CD14-positive monocyte (primary cell): ENCODE measurements at regions not wholly inside any gene's neighbourhood (a gene's known extent, or its start where the extent isn't known, plus 50 kb on each side); places are given as distances from the start of the nearest gene placed in this dataset.
A peak's percentile ranks its signal among the peaks of the same experiment; 100 is the strongest.

Source experiments
- DNase-seq, 3 donors: peaks; one replicate each; pipeline ENCODE4 v3.0.0-alpha.2; 2011 to 2022
- H2AFZ ChIP-seq: 2 replicates; pipeline ENCODE4 v1.6.0; 2012; ENCODE audit warnings: mild to moderate bottlenecking, low read depth, low read length, inconsistent platforms; ENCODE audit not compliant: insufficient read depth, poor library complexity, severe bottlenecking
- H3K27ac ChIP-seq, 2 donors: 1 replicate in 1 of 2; 2 replicates in 1 of 2; pipeline ENCODE4 v1.5.1; 2012 to 2013; ENCODE audit warnings: low read length in 2 of 2, control low read depth in 1 of 2, inconsistent platforms in 1 of 2, low read depth in 1 of 2, mild to moderate bottlenecking in 1 of 2
- H3K27me3 ChIP-seq, 2 donors: one replicate each; pipeline versions ENCODE4 v1.6.0 to v1.6.1; 2011 to 2013; ENCODE audit warnings: low read length in 2 of 2; ENCODE audit not compliant: control insufficient read depth in 2 of 2, insufficient read depth in 2 of 2
- H3K36me3 ChIP-seq, 2 donors: replicated peaks in 1 of 2; 1 replicate in 1 of 2; 2 replicates in 1 of 2; pipeline versions ENCODE4 v1.5.1 to v1.6.1; 2012 to 2013; ENCODE audit warnings: low read length in 2 of 2, control low read depth in 1 of 2, inconsistent platforms in 1 of 2, mild to moderate bottlenecking in 1 of 2; ENCODE audit not compliant: insufficient read depth in 2 of 2, control insufficient read depth in 1 of 2
- H3K4me1 ChIP-seq, 2 donors: 1 replicate in 1 of 2; 2 replicates in 1 of 2; pipeline versions ENCODE4 v1.5.1 to v1.6.1; 2012 to 2013; ENCODE audit warnings: low read length in 2 of 2, control low read depth in 1 of 2, inconsistent platforms in 1 of 2, mild to moderate bottlenecking in 1 of 2, moderate library complexity in 1 of 2; ENCODE audit not compliant: insufficient read depth in 2 of 2, control insufficient read depth in 1 of 2
- H3K4me2 ChIP-seq: replicated peaks from 2 replicates; pipeline ENCODE3; 2012; ENCODE audit warnings: low read length, moderate library complexity, mild to moderate bottlenecking; ENCODE audit not compliant: poor library complexity, severe bottlenecking; ENCODE audit errors: extremely low read depth
- H3K4me3 ChIP-seq, 3 experiments: fragments of 200-600 bp in 1 of 3; sonication (generic) in 1 of 3; replicated peaks in 1 of 3; 1 replicate in 2 of 3; 2 replicates in 1 of 3; pipeline ENCODE4 v1.5.1; 2011 to 2013; ENCODE audit warnings: low read length in 3 of 3, mild to moderate bottlenecking in 3 of 3, control low read depth in 2 of 3, low read depth in 2 of 3, inconsistent platforms in 1 of 3, moderate library complexity in 1 of 3
- H3K79me2 ChIP-seq: 2 replicates; pipeline ENCODE4 v1.6.0; 2012; ENCODE audit warnings: mild to moderate bottlenecking, control low read depth, inconsistent platforms, low read length, moderate library complexity; ENCODE audit not compliant: insufficient read depth
- H3K9ac ChIP-seq: 2 replicates; pipeline ENCODE4 v1.6.0; 2017; ENCODE audit warnings: low read length, mild to moderate bottlenecking; ENCODE audit not compliant: insufficient read depth, poor library complexity, severe bottlenecking
- H3K9me3 ChIP-seq, 2 donors: replicated peaks in 1 of 2; 1 replicate in 1 of 2; 2 replicates in 1 of 2; pipeline versions ENCODE4 v1.5.1 to v1.6.1; 2012 to 2013; ENCODE audit warnings: low read length in 2 of 2, control low read depth in 1 of 2; ENCODE audit not compliant: control insufficient read depth in 1 of 2, insufficient read depth in 1 of 2
- H4K20me1 ChIP-seq: 2 replicates; pipeline ENCODE4 v1.6.0; 2012; ENCODE audit warnings: mild to moderate bottlenecking, low read length, control low read depth, moderate library complexity; ENCODE audit not compliant: insufficient read depth
- H3K27ac Mint-ChIP-seq, 7 donors: one replicate each; pipeline ENCODE4 v1.8.0; 2020; ENCODE audit warnings: mild to moderate bottlenecking in 7 of 7, mixed read lengths in 7 of 7, moderate library complexity in 6 of 7, inconsistent platforms in 2 of 7
- H3K27me3 Mint-ChIP-seq, 3 donors: one replicate each; pipeline ENCODE4 v1.8.0; 2021 to 2022; ENCODE audit warnings: low read depth in 3 of 3, mild to moderate bottlenecking in 3 of 3, mixed read lengths in 3 of 3, moderate library complexity in 3 of 3, inconsistent platforms in 1 of 3
- H3K36me3 Mint-ChIP-seq, 2 donors: one replicate each; pipeline ENCODE4 v1.8.0; 2020; ENCODE audit warnings: mixed read lengths in 2 of 2, inconsistent platforms in 1 of 2, mild to moderate bottlenecking in 1 of 2
- H3K4me1 Mint-ChIP-seq: one replicate; pipeline ENCODE4 v1.8.0; 2020; ENCODE audit warnings: mild to moderate bottlenecking, mixed read lengths
- H3K4me3 Mint-ChIP-seq, 2 donors: one replicate each; pipeline ENCODE4 v1.8.0; 2020; ENCODE audit warnings: mild to moderate bottlenecking in 2 of 2, mixed read lengths in 2 of 2, moderate library complexity in 1 of 2
- H3K9me3 Mint-ChIP-seq, 7 donors: one replicate each; pipeline ENCODE4 v1.8.0; 2020 to 2022; ENCODE audit warnings: mixed read lengths in 7 of 7, mild to moderate bottlenecking in 6 of 7, moderate library complexity in 6 of 7, inconsistent platforms in 2 of 7
- WGBS: methylation state at CpG from one replicate; pipeline ENCODE4 v1.1.5; 2013; ENCODE audit warnings: missing lambda C conversion rate; ENCODE audit not compliant: insufficient coverage; 5-methylcytosine and 5-hydroxymethylcytosine counted together
- intact Hi-C, 2 donors: fragments of 100-400 bp; cut with micrococcal nuclease; formaldehyde crosslinking; loops; one replicate each; pipeline versions ENCODE4 v1.15.0 to v1.15.1; 2023
- TF ChIP-seq, protein P1 (sequence below): fragments of 200-600 bp; IDR thresholded peaks from one replicate; pipeline ENCODE4 v1.8.0; 2022; ENCODE audit warnings: antibody characterized with exemption, mild to moderate bottlenecking

DNA sequence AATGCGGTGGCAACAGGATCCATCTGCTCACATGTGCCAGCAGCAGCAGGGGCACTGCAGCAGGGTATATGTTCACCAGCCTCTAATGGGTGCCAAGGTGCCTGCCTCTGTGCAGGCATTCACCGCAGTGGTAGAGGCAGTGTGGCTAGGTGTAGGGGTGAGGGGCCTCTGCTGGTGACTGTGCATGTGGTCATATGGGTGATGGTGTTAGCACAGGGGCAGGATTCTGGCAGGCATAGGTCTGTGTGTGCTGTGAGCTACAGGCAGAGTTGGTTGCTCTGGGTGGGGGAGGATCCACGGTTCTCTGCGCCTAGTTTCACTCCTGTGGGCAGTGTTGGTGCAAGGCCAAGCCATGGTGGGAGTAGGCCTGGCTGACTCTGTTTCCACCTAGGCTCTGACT lies 566.5 kb upstream of the GNPDA2 start:
- H3K9me3 Mint-ChIP-seq: peaks cover 2 to 14% (median 6%) of the 10 kb centered on the region in 7 donors
- TF ChIP-seq, protein P1, sequence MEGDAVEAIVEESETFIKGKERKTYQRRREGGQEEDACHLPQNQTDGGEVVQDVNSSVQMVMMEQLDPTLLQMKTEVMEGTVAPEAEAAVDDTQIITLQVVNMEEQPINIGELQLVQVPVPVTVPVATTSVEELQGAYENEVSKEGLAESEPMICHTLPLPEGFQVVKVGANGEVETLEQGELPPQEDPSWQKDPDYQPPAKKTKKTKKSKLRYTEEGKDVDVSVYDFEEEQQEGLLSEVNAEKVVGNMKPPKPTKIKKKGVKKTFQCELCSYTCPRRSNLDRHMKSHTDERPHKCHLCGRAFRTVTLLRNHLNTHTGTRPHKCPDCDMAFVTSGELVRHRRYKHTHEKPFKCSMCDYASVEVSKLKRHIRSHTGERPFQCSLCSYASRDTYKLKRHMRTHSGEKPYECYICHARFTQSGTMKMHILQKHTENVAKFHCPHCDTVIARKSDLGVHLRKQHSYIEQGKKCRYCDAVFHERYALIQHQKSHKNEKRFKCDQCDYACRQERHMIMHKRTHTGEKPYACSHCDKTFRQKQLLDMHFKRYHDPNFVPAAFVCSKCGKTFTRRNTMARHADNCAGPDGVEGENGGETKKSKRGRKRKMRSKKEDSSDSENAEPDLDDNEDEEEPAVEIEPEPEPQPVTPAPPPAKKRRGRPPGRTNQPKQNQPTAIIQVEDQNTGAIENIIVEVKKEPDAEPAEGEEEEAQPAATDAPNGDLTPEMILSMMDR: no peak

DNA sequence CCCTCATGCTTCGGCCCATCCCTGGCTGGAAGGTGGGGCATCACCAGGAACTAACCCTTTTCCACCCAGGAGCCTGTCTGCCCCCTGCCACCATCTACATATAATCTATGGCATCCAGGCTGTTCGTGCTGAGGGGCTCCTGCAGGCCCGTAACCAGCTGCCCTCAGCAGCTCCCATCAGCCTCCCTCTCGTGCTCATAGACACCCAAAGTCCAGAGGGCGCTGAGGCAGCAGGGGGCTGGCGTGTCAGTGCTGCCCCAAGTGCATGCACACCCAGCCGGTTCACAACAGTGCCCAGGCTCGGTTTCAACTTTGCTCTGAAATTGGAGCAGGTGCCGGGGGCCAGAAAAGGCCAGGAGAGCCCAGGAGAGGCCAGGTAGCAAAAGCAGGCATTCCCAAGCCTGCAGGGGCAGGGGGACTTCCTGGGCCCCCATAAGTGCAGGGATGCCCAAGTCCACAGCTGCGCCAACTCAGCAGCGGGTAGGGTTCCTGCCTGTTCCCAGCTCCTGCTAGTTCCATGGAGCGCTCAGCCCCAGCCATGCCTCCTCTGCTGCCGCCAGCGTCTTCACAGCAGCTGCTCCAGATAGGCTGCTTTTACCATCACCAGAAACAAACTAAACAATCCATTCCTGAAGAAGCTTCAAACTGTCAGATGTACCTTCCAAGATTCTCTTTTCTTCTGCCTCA lies 558.2 kb upstream of the GNPDA2 start:
- no peaks in the 10 kb centered on the region for H3K27me3 Mint-ChIP-seq
- no peak overlapping the region for H3K27ac Mint-ChIP-seq
- H3K4me2 ChIP-seq: no peak overlapping the region
- H3K36me3 ChIP-seq: no peaks in the 10 kb centered on the region
- no peaks in the 10 kb centered on the region for H3K27me3 ChIP-seq
- H3K9me3 ChIP-seq: peaks cover 0 to 14% of the 10 kb centered on the region in 2 donors
- no peaks in the 10 kb centered on the region for H3K36me3 Mint-ChIP-seq
- no peaks in the 10 kb centered on the region for H3K4me1 Mint-ChIP-seq
- no peak overlapping the region for H2AFZ ChIP-seq
- H3K4me3 Mint-ChIP-seq: no peak overlapping the region
- intact Hi-C loops: no loop called here
- H3K4me1 ChIP-seq: no peaks in the 10 kb centered on the region
- WGBS: 82% methylated on average over 12 of the region's 14 CpGs
- TF ChIP-seq, protein P1: no peak
- no peak overlapping the region for H3K27ac ChIP-seq
- no peak for DNase-seq
- no peak overlapping the region for H3K4me3 ChIP-seq
- peaks cover 0 to 3% (median 1%) of the 10 kb centered on the region in 7 donors for H3K9me3 Mint-ChIP-seq
- H3K79me2 ChIP-seq: no peaks in the 10 kb centered on the region
- H3K9ac ChIP-seq: no peak overlapping the region
- no peaks in the 10 kb centered on the region for H4K20me1 ChIP-seq

More for the DNA sequence above, 566.5 kb upstream of the GNPDA2 start:
- no peaks in the 10 kb centered on the region for H3K27me3 Mint-ChIP-seq
- no peak overlapping the region for H3K4me3 Mint-ChIP-seq
- intact Hi-C loops: no loop called here
- H3K4me2 ChIP-seq: no peak overlapping the region
- H3K9me3 ChIP-seq: peaks cover 6 to 10% of the 10 kb centered on the region in 2 donors
- WGBS: 96% methylated on average over 4 of the region's 4 CpGs
- no peak overlapping the region for H3K4me3 ChIP-seq
- H3K36me3 ChIP-seq: no peaks in the 10 kb centered on the region
- no peak overlapping the region for H3K27ac Mint-ChIP-seq
- H3K27ac ChIP-seq: no peak overlapping the region
- no peaks in the 10 kb centered on the region for H3K36me3 Mint-ChIP-seq
- H3K79me2 ChIP-seq: no peaks in the 10 kb centered on the region
- peak in 1 of 3 donors; percentile 2 for DNase-seq
- no peaks in the 10 kb centered on the region for H3K27me3 ChIP-seq
- H3K4me1 ChIP-seq: no peaks in the 10 kb centered on the region
- no peaks in the 10 kb centered on the region for H3K4me1 Mint-ChIP-seq
- no peak overlapping the region for H3K9ac ChIP-seq
- no peak overlapping the region for H2AFZ ChIP-seq
- H4K20me1 ChIP-seq: no peaks in the 10 kb centered on the region
